ENCODE measurements at regions not wholly inside any gene's neighbourhood (a gene's known extent, or its start where the extent isn't known, plus 50 kb on each side); places are given as distances from the start of the nearest gene placed in this dataset.

DNA sequence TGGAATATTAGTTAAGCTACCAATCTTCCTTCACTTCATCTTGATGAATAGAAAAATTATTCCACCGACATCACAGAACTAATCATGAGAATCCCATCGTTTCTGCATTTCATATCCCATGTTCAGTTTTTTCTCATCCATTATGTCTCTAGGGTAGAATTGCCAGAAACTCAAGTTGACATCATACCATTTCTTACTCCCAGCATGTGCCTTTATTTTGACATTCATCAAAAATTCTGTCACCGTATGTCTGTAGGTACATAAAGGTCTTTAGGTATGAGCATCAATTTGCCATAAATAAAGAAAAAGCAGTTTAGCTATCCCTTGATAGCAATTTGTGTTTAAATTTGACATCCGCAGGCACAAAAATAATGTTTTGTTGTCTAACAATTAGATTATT, 175.5 kb upstream of the ROBO2 start:
- TF ChIP-seq, protein P1, sequence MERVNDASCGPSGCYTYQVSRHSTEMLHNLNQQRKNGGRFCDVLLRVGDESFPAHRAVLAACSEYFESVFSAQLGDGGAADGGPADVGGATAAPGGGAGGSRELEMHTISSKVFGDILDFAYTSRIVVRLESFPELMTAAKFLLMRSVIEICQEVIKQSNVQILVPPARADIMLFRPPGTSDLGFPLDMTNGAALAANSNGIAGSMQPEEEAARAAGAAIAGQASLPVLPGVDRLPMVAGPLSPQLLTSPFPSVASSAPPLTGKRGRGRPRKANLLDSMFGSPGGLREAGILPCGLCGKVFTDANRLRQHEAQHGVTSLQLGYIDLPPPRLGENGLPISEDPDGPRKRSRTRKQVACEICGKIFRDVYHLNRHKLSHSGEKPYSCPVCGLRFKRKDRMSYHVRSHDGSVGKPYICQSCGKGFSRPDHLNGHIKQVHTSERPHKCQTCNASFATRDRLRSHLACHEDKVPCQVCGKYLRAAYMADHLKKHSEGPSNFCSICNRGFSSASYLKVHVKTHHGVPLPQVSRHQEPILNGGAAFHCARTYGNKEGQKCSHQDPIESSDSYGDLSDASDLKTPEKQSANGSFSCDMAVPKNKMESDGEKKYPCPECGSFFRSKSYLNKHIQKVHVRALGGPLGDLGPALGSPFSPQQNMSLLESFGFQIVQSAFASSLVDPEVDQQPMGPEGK (CRISPR knock-in tag; IDR thresholded peaks at IDR 0.05; ENCODE audit: borderline replicate concordance): no peak
- TF ChIP-seq ZFP30 (CRISPR knock-in tag; IDR thresholded peaks at IDR 0.05) (no peak), ZFP3 (CRISPR knock-in tag; IDR thresholded peaks at IDR 0.05) (no peak)

Data from SK-N-SH treated with all-trans-retinoic acid at 6 μM for 48 hours (cell line).